Natural killer cell (primary cell): ENCODE measurements at regions not wholly inside any gene's neighbourhood (a gene's known extent, or its start where the extent isn't known, plus 50 kb on each side); places are given as distances from the start of the nearest gene placed in this dataset.

Experiments used
- ATAC-seq, 3 donors: fragments of 150-1000 bp in 2 of 3; fragments of 200-7000 bp in 1 of 3; cut with Tn5 transposase; 1 replicate in 1 of 3; 2 replicates in 2 of 3; pipeline ENCODE4 v1.10.0; 2021; ENCODE audit warnings: mild to moderate bottlenecking in 2 of 3, moderate library complexity in 2 of 3
- DNase-seq, 2 donors: peaks; one replicate each; pipeline versions ENCODE4 v3.0.0 to v3.0.0-alpha.2; 2013 to 2021; ENCODE audit warnings: mixed read lengths in 1 of 2
- H3K27ac ChIP-seq: one replicate; pipeline ENCODE4 v1.5.1; 2013; ENCODE audit warnings: mild to moderate bottlenecking, low read length
- H3K27me3 ChIP-seq: one replicate; pipeline ENCODE4 v1.6.1; 2013; ENCODE audit warnings: low read length; ENCODE audit not compliant: control insufficient read depth, insufficient read depth
- H3K36me3 ChIP-seq: one replicate; pipeline ENCODE4 v1.6.1; 2013; ENCODE audit warnings: low read length; ENCODE audit not compliant: control insufficient read depth, insufficient read depth
- H3K4me1 ChIP-seq: one replicate; pipeline ENCODE4 v1.6.1; 2013; ENCODE audit warnings: low read length; ENCODE audit not compliant: control insufficient read depth, insufficient read depth
- H3K4me3 ChIP-seq: one replicate; pipeline ENCODE4 v1.5.1; 2013; ENCODE audit warnings: low read length
- H3K9me3 ChIP-seq: one replicate; pipeline ENCODE4 v1.6.1; 2013; ENCODE audit warnings: low read length; ENCODE audit not compliant: control insufficient read depth, insufficient read depth
- H3K27ac Mint-ChIP-seq, 2 donors: one replicate each; pipeline ENCODE4 v1.8.0; 2022; ENCODE audit warnings: mild to moderate bottlenecking in 2 of 2, mixed read lengths in 2 of 2, moderate library complexity in 1 of 2
- H3K27me3 Mint-ChIP-seq, 2 donors: one replicate each; pipeline ENCODE4 v1.8.0; 2022; ENCODE audit warnings: low read depth in 2 of 2, mixed read lengths in 2 of 2
- H3K36me3 Mint-ChIP-seq: one replicate; pipeline ENCODE4 v1.8.0; 2022; ENCODE audit warnings: mixed read lengths
- H3K4me1 Mint-ChIP-seq, 2 donors: one replicate each; pipeline ENCODE4 v1.8.0; 2022; ENCODE audit warnings: mixed read lengths in 2 of 2
- H3K4me3 Mint-ChIP-seq: one replicate; pipeline ENCODE4 v1.8.0; 2022; ENCODE audit warnings: mild to moderate bottlenecking, moderate library complexity, mixed read lengths
- H3K9me3 Mint-ChIP-seq, 2 donors: one replicate each; pipeline ENCODE4 v1.8.0; 2022; ENCODE audit warnings: mixed read lengths in 2 of 2
- WGBS: methylation state at CpG from one replicate; pipeline ENCODE4 v1.1.7; 2013; ENCODE audit warnings: missing lambda C conversion rate; ENCODE audit not compliant: insufficient coverage; 5-methylcytosine and 5-hydroxymethylcytosine counted together
- intact Hi-C: fragments of 100-400 bp; cut with micrococcal nuclease; formaldehyde crosslinking; loops from one replicate; pipeline ENCODE4 v1.14.2; 2022
- TF ChIP-seq, protein P1 (sequence below): fragments of 200-600 bp; IDR thresholded peaks from one replicate; pipeline ENCODE4 v1.8.0; 2022; ENCODE audit warnings: antibody characterized with exemption

DNA sequence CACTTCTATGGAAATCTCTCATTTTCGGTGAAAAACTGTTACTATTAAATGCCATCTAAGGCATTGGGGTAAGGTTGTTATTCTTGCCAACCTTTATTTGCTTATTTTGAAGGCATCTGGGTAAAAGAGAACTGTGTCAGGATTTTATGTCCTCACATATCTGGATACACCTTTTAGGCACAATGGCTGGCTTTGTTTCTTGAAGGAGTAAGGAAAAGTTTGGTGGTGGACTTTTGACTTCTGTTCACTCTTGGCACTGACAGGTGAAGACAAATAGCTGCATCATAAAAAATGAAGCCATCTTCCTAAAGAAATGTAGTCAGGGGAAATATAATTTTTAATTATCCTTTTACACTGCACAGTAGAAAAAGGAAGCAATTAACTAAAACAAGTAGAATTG is 310.0 kb downstream of the CNTN3 start:
- Mint-ChIP-seq H3K36me3 (no peaks in the 10 kb centered on the region), H3K27me3 (no peaks in the 10 kb centered on the region), H3K27ac (no peak overlapping the region), H3K4me3 (no peak overlapping the region), H3K9me3 (peaks cover 9 to 12% of the 10 kb centered on the region in 2 donors), H3K4me1 (no peaks in the 10 kb centered on the region)
- H3K27ac ChIP-seq, result no peak overlapping the region
- 100% methylated on average over 1 of the region's 1 CpG for WGBS
- peaks cover 2% of the 10 kb centered on the region for H3K9me3 ChIP-seq
- no peaks in the 10 kb centered on the region for H3K27me3 ChIP-seq
- H3K4me3 ChIP-seq, result no peak overlapping the region
- H3K4me1 ChIP-seq, result no peaks in the 10 kb centered on the region
- no peaks in the 10 kb centered on the region for H3K36me3 ChIP-seq
- no peak for ATAC-seq
- intact Hi-C loops, result no loop called here
- TF ChIP-seq, protein P1, sequence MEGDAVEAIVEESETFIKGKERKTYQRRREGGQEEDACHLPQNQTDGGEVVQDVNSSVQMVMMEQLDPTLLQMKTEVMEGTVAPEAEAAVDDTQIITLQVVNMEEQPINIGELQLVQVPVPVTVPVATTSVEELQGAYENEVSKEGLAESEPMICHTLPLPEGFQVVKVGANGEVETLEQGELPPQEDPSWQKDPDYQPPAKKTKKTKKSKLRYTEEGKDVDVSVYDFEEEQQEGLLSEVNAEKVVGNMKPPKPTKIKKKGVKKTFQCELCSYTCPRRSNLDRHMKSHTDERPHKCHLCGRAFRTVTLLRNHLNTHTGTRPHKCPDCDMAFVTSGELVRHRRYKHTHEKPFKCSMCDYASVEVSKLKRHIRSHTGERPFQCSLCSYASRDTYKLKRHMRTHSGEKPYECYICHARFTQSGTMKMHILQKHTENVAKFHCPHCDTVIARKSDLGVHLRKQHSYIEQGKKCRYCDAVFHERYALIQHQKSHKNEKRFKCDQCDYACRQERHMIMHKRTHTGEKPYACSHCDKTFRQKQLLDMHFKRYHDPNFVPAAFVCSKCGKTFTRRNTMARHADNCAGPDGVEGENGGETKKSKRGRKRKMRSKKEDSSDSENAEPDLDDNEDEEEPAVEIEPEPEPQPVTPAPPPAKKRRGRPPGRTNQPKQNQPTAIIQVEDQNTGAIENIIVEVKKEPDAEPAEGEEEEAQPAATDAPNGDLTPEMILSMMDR, result no peak
- DNase-seq, result no peak

DNA sequence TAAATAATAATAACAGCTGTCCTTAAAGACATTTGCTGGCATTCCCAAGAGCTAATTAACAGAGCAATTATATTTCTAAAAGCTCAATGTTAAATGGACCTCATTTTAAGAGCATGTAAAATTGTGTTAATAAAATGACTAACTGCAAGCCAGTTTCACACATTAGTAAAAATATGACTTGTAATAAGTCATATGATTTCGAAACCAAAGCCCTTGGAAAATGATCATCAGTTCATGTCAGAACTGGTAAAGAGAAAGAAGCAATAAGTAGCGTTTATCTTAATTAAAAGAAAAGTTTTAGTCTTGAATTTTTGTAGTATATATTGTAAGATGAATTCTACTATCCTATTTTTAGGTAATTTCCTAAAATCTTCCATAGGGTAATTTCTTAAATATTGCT is 310.7 kb downstream of the CNTN3 start:
- no peak overlapping the region for H3K4me3 ChIP-seq
- ATAC-seq (no peak), DNase-seq (no peak)
- H3K4me3 Mint-ChIP-seq, result no peak overlapping the region
- peaks cover 9 to 12% of the 10 kb centered on the region in 2 donors for H3K9me3 Mint-ChIP-seq
- peaks cover 2% of the 10 kb centered on the region for H3K9me3 ChIP-seq
- no peak overlapping the region for H3K27ac ChIP-seq
- no peak overlapping the region for H3K27ac Mint-ChIP-seq
- no peaks in the 10 kb centered on the region for H3K4me1 ChIP-seq
- TF ChIP-seq, protein P1, result no peak
- H3K27me3 ChIP-seq, result no peaks in the 10 kb centered on the region
- intact Hi-C loops, result no loop called here
- no peaks in the 10 kb centered on the region for H3K27me3 Mint-ChIP-seq
- H3K36me3 ChIP-seq, result no peaks in the 10 kb centered on the region
- no peaks in the 10 kb centered on the region for H3K4me1 Mint-ChIP-seq
- WGBS, result 43% methylated on average over 1 of the region's 2 CpGs
- H3K36me3 Mint-ChIP-seq, result no peaks in the 10 kb centered on the region

DNA sequence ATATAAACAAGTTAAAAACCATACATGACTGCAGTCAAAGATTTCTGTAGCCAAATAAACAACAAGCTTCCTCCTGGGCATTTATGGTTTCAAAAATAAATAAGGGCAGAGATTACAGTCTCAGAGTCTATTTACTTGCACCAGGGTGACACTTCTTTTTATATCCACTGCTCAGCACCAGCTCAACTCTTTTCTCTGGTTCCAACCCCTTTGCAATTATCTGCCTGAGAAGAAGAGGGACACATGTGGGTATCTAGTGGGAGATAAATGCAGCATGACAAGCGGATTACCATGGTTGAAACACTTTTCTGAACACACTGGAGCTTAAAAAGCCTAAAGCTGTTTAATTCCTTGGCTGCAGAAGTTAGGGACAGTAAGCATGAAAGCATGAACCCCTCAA is 311.5 kb downstream of the CNTN3 start:
- H3K27ac Mint-ChIP-seq, result no peak overlapping the region
- no peak overlapping the region for H3K27ac ChIP-seq
- no peaks in the 10 kb centered on the region for H3K4me1 Mint-ChIP-seq
- 46% methylated on average over 1 of the region's 1 CpG for WGBS
- H3K4me3 ChIP-seq, result no peak overlapping the region
- peaks cover 8 to 15% of the 10 kb centered on the region in 2 donors for H3K9me3 Mint-ChIP-seq
- H3K27me3 ChIP-seq, result no peaks in the 10 kb centered on the region
- peaks cover 2% of the 10 kb centered on the region for H3K9me3 ChIP-seq
- H3K36me3 ChIP-seq, result no peaks in the 10 kb centered on the region
- no peaks in the 10 kb centered on the region for H3K27me3 Mint-ChIP-seq
- ATAC-seq (no peak), DNase-seq (no peak)
- H3K4me1 ChIP-seq, result no peaks in the 10 kb centered on the region
- TF ChIP-seq, protein P1, result no peak
- no peaks in the 10 kb centered on the region for H3K36me3 Mint-ChIP-seq
- intact Hi-C loops, result no loop called here
- no peak overlapping the region for H3K4me3 Mint-ChIP-seq

DNA sequence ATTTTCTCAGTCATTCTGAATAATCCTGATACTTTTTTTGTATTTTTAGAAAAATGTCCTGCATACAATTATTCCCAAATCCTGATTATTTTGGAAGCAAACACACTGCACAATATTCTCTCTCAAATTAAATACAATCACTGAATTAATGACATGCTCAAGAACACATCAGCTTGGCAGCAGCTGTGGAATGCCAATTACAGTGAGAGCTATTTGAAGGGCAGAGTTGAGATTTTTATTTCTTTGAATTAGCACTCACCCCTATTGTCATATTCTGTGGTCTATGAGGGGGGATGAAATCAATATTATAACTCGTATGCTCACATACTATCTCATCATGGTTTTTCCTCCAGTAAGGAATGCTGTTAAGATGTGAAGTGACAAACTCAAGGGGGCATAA is 312.2 kb downstream of the CNTN3 start:
- peaks cover 12 to 15% of the 10 kb centered on the region in 2 donors for H3K9me3 Mint-ChIP-seq
- H3K27ac Mint-ChIP-seq, result no peak overlapping the region
- TF ChIP-seq, protein P1, result no peak
- ATAC-seq, result no peak
- no peaks in the 10 kb centered on the region for H3K4me1 ChIP-seq
- no peaks in the 10 kb centered on the region for H3K36me3 Mint-ChIP-seq
- no peaks in the 10 kb centered on the region for H3K9me3 ChIP-seq
- intact Hi-C loops, result no loop called here
- no peak overlapping the region for H3K4me3 ChIP-seq
- H3K4me1 Mint-ChIP-seq, result no peaks in the 10 kb centered on the region
- H3K27me3 ChIP-seq, result no peaks in the 10 kb centered on the region
- H3K27ac ChIP-seq, result no peak overlapping the region
- WGBS, result no CpG with 5 or more reads among the region's 1 CpG
- no peaks in the 10 kb centered on the region for H3K27me3 Mint-ChIP-seq
- H3K36me3 ChIP-seq, result no peaks in the 10 kb centered on the region
- no peak overlapping the region for H3K4me3 Mint-ChIP-seq
- DNase-seq, result no peak
